ENCODE measurements at regions not wholly inside any gene's neighbourhood (a gene's known extent, or its start where the extent isn't known, plus 50 kb on each side); places are given as distances from the start of the nearest gene placed in this dataset.

DNA sequence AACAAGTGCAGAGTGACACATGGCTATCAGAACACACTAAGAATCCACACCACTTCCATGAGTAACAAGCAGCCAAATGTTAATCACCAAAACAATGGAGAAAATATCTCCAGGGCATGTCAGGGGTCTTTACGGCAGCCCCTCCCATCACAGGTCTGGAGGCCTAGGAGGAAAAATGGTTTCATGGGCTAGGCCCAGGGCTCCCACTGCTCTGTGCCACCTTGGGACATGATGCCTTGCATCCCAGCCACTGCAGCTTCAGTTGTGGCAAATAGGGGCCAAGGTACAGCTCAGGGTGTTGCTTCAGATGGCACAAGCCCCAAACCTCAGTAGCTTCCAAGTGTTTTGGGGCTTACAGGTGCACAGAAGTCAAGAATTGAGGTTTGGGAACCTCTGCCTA, 66.6 kb downstream of the NEURL3 start:
- DNase-seq = no peak

DNA sequence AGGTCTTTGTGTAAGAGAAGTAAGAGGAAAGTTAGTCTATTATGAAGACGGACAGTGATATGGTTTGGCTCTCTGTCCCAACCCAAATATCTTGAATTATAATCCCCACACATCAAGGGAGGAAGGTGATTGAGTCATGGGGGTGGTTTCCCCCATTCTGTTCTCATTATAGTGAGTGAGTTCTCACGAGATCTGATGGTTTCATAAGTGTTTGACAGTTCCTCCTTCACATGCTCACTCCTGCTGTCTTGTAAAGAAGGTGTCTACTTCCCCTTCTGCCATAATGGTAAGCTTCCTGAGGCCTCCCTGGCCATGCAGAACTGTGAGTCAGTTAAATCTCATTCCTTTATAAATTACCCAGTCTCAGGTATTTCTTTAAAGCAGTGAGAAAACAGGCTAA, 67.6 kb downstream of the NEURL3 start:
- no peak for DNase-seq

DNA sequence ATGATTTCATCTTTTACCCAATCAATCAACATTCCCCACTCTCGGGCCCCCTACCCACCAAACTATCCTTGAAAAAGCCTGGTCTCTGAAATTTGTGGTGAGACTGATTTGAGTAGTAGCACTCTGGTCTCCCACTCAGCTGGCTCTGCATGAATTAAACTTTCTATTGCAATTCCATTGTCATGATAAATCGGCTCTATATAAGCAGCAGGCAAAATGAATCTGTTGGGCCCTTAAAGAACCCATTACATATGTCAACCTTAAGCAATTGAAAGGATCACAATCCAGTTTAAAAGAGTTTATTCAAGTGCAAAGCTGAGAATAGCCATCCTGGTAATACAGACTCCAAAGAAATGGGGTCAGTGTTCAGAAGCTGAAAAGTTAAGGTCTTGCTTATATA, 68.2 kb downstream of the NEURL3 start:
- DNase-seq = no peak

DNA sequence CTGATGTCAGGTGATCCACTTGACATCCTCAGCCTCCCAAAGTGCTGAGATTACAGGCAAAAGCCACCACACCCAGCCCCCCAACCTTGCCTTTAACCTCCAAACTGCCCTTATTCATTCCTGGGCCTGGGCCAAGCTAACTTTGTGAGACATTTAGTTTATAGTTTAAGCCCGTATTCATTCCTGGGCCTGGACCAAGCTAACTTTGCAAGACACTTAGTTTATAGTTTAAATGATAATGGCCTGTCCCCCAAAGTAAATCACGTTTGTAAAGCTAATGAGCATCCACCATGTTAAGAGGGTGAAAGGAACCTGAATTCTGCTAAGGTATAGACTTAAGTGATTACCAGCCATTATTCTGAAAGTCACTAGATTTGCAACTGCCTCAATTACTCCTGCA, 68.7 kb downstream of the NEURL3 start:
- no peak for DNase-seq

DNA sequence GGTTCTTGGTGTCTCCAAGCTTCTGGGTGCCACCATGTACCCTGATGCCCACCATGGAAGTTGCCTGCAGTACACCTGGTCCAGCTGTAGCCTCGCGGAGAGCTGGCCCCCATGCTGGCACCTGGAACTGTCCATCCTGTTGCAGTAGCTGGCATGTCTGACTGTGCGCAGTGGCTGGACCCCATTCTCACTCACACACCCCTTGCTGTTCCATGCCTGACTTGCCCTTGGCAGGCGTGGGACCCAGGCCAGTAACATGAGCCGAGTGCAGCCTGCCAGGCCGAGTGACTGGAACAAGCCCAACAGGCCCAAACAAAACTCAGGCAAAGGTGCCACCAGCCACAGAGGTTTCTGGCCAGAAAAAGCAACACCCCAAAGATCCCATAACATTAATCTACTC, 73.8 kb downstream of the NEURL3 start:
- no peak for DNase-seq

DNA sequence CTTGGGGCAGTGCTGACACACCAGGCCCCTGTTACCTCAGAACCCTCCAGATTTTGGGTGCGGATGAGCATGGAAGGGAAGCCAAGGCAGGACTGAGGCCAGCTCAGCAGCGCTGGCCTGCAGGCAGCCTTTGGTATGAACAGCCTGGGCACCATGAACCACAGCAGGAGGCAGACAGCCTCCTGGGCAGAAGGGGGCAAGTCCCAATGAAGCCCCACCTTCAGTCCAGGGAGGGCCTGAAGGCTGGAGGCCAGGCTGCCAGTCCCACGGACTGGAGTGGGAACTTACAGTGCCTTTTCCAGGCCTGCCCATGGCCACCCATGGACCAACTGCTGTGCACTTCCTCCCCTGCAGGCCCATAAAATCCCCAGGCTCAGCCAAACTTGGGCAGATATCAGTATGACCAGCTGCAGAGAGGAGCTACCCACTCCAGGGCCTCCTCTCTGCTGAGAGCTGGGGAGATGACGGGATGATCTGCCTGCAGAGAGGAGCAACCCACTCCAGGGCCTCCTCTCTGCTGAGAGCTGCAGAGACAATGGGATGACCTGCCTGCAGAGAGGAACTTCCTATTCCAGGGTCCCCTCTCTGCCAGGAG, 74.7 kb downstream of the NEURL3 start:
- DNase-seq = no peak

DNA sequence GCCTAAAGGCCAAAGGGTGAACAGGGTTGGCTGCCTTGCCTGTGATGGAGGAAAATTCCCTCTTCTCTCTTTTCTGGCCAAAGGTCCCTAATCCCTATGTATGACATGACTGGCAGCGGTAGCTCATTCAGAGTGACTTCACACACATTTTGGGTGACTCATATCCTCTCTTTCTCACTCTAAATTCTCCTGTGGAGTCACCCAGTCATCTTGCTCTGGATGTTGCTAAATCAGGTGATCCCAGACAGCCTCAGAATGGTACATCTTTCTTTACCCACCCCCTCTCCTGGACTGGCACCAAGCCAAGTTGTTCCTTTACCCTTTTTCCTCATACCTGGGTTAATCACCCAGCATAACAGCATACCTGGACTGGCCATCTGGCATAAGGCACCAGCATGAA, 77.2 kb downstream of the NEURL3 start:
- DNase-seq = peak; percentile 72

DNA sequence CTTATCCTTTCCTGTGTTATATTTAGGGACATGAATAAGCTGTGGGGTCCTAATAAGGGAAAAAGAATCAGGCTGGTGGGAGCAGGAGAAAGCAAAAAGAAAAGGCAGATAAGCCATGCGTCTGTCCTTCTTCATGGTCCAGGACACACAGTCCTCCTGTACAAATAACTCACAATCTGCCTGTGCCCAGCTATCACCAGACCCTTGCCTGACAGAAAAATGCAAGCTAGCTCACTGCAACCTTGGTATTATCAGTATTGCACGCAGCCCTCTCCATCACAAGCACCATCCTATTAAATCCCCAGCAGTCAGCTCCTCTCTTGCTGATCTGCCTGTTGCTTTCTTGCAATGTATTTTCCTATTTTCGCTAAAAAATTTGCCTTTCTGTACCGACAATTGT, 78.0 kb downstream of the NEURL3 start:
- no peak for DNase-seq

DNA sequence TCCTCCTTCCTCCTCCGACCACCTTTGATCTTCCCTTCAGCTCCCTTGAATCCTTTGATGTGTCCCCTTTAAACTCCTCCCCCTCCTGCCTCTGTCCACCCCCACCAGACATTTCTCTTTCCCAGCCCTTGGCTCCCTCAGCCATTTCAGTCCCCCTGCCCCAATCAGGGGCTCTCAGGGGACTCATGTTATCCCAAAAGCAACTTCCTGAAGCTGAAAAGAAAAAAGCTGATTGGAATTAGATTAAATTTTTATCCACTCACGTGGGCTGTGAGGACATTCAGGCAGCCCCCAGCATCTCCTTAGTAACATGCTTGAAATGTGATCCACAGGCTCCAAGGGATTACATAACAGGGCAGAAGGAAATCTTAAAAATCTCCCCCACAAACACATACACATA, 81.3 kb downstream of the NEURL3 start:
- DNase-seq = no peak
